ENCODE measurements at regions not wholly inside any gene's neighbourhood (a gene's known extent, or its start where the extent isn't known, plus 50 kb on each side); places are given as distances from the start of the nearest gene placed in this dataset.

GRCh38 chr6:140438346-140438735 lies 1063.9 kb upstream of the CITED2 start:
- H3K9me3 Mint-ChIP-seq: peaks cover 32% of the 10 kb centered on the region
- TF ChIP-seq EZH2 (IDR thresholded peaks at IDR 0.05) (no peak), EZH2phosphoT487 (IDR thresholded peaks at IDR 0.05) (no peak)
- TF ChIP-seq, protein P1, sequence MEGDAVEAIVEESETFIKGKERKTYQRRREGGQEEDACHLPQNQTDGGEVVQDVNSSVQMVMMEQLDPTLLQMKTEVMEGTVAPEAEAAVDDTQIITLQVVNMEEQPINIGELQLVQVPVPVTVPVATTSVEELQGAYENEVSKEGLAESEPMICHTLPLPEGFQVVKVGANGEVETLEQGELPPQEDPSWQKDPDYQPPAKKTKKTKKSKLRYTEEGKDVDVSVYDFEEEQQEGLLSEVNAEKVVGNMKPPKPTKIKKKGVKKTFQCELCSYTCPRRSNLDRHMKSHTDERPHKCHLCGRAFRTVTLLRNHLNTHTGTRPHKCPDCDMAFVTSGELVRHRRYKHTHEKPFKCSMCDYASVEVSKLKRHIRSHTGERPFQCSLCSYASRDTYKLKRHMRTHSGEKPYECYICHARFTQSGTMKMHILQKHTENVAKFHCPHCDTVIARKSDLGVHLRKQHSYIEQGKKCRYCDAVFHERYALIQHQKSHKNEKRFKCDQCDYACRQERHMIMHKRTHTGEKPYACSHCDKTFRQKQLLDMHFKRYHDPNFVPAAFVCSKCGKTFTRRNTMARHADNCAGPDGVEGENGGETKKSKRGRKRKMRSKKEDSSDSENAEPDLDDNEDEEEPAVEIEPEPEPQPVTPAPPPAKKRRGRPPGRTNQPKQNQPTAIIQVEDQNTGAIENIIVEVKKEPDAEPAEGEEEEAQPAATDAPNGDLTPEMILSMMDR (IDR thresholded peaks at IDR 0.05): no peak

DNA sequence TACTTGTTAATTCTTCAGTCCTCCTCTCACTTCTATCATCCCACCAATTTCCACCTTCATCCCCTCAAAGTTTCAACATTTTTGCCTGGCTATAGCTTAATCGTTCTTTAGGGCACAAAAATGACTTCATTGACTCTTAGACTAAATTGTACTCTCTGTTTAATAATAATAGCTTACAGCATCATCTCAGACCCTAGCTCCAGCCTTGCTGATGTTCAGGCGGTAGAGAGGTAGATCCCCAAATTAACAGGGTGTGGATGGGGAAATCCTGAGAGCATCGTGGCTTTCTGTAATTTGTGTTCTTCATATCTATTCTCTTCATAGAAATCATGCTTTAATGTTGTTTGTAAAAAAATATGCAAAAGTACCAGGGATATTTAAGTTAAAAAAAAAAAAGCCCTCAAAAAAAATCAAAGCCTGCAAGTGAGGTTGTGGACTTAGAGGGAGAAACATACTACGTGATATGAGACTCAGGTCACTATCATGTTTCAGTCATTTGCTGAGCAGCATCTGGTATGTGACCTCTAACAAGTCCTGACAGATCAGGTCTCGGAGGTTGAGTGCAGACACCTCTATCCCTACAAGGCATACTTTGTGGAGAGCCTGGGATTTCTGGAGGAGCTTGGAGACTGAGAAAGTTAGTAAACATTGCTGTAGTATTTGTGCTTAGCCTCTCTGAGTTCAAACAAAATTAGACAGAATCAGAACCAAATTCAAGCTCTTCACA lies 1063.3 kb upstream of the CITED2 start:
- Histone ChIP-seq H3K79me2 (ENCODE audit: low read depth) (no peaks in the 10 kb centered on the region), H4K20me1 (ENCODE audit: low read depth) (no peaks in the 10 kb centered on the region), H3K27me3 (no peaks in the 10 kb centered on the region), H3K27ac (no peak overlapping the region), H3K36me3 (peaks cover 3% of the 10 kb centered on the region), H2AFZ (replicated peaks) (peak overlapping the region; percentile 5), H3F3A (ENCODE audit: low read depth) (peaks cover 16% of the 10 kb centered on the region), H3K9ac (no peak overlapping the region), H3K4me3 (no peak overlapping the region), H3K9me3 (ENCODE audit: low read depth) (peaks cover 5% of the 10 kb centered on the region), H3K4me1 (peaks cover 31% of the 10 kb centered on the region), H3K4me2 (no peak overlapping the region)
- Mint-ChIP-seq H3K27me3 (ENCODE audit: insufficient read depth, low read depth) (no peaks in the 10 kb centered on the region), H3K4me1 (peaks cover 46% of the 10 kb centered on the region), H3K36me3 (peaks cover 21% of the 10 kb centered on the region), H3K9me3 (peaks cover 38% of the 10 kb centered on the region), H3K27ac (peak overlapping the region; percentile 80), H3K4me3 (peak overlapping the region; percentile 0)
- TF ChIP-seq EZH2 (IDR thresholded peaks at IDR 0.05): no peak
- no peak for TF ChIP-seq EZH2phosphoT487 (IDR thresholded peaks at IDR 0.05)
- TF ChIP-seq, protein P1 (IDR thresholded peaks at IDR 0.05): no peak
- no peak for DNase-seq (ENCODE audit: low spot score)

More at GRCh38 chr6:140438346-140438735, 1063.9 kb upstream of the CITED2 start:
- Mint-ChIP-seq H3K4me3 (no peak overlapping the region), H3K36me3 (peaks cover 16% of the 10 kb centered on the region), H3K27me3 (ENCODE audit: insufficient read depth, low read depth) (no peaks in the 10 kb centered on the region), H3K4me1 (peaks cover 46% of the 10 kb centered on the region), H3K27ac (peak overlapping the region; percentile 80)
- peaks cover 3% of the 10 kb centered on the region for H3K36me3 ChIP-seq
- no peaks in the 10 kb centered on the region for H3K27me3 ChIP-seq
- H3K4me1 ChIP-seq: peaks cover 31% of the 10 kb centered on the region
- H3K79me2 ChIP-seq (ENCODE audit: low read depth): no peaks in the 10 kb centered on the region
- H3K9ac ChIP-seq: no peak overlapping the region
- peaks cover 16% of the 10 kb centered on the region for H3F3A ChIP-seq (ENCODE audit: low read depth)
- no peaks in the 10 kb centered on the region for H3K9me3 ChIP-seq (ENCODE audit: low read depth)
- no peak overlapping the region for H3K4me2 ChIP-seq
- no peaks in the 10 kb centered on the region for H4K20me1 ChIP-seq (ENCODE audit: low read depth)
- H2AFZ ChIP-seq (replicated peaks): peak overlapping the region; percentile 5
- no peak overlapping the region for H3K27ac ChIP-seq
- H3K4me3 ChIP-seq: no peak overlapping the region
- DNase-seq (ENCODE audit: low spot score): no peak

DNA sequence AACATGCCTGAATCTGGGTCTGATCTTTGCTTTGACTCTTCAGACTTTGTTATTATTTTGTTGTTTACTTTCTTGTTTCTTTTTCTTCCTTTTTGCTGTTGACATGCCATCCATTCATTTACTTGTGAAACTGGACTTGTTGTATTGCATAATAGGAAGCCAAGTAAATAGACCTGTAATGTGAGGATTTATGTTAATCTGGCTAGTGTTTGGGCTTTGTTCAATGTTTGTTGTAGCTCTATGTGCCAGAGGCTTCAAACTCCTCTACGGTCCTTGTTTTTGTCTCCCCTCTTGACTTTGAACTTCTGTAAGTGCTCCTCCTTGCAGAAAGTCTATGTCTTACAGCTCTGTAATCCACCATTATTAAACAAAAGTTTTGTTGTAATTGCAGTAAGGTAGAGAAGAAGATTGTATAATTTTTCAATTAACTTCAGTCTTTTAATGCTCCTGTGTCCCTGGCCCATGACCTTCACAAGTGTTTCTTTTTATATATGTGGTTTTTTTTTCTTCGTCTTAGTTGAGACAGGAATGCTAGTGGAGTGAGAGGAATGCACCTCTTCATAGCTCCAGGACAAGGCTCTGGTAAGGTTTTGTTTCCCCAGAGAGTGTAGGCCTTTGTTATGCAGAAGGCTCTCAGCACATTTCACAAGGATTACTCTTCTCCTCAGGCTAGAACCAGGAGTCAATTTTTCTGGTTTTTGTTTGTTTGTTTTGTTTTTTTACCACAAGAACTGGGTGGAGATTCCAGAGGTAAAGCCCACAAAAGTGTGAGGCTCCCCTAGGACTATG lies 1061.8 kb upstream of the CITED2 start:
- peaks cover 3% of the 10 kb centered on the region for H3K36me3 ChIP-seq
- peak overlapping the region; percentile 87 for H3K27ac ChIP-seq
- peaks cover 16% of the 10 kb centered on the region for H3F3A ChIP-seq (ENCODE audit: low read depth)
- H4K20me1 ChIP-seq (ENCODE audit: low read depth): no peaks in the 10 kb centered on the region
- H3K9me3 ChIP-seq (ENCODE audit: low read depth): peaks cover 5% of the 10 kb centered on the region
- H3K4me1 ChIP-seq: peaks cover 27% of the 10 kb centered on the region
- H3K9ac ChIP-seq: no peak overlapping the region
- no peaks in the 10 kb centered on the region for H3K79me2 ChIP-seq (ENCODE audit: low read depth)
- peaks cover 39% of the 10 kb centered on the region for H3K4me1 Mint-ChIP-seq
- H3K27me3 Mint-ChIP-seq (ENCODE audit: insufficient read depth, low read depth): no peaks in the 10 kb centered on the region
- peak; percentile 69 for DNase-seq (ENCODE audit: low spot score)
- no peak overlapping the region for H2AFZ ChIP-seq (replicated peaks)
- TF ChIP-seq, protein P1 (IDR thresholded peaks at IDR 0.05): no peak
- TF ChIP-seq EZH2phosphoT487 (IDR thresholded peaks at IDR 0.05): no peak
- no peak for TF ChIP-seq EZH2 (IDR thresholded peaks at IDR 0.05)
- peaks cover 44% of the 10 kb centered on the region for H3K9me3 Mint-ChIP-seq
- peak overlapping the region; percentile 42 for H3K4me2 ChIP-seq
- H3K27me3 ChIP-seq: no peaks in the 10 kb centered on the region
- no peak overlapping the region for H3K4me3 Mint-ChIP-seq
- peak overlapping the region; percentile 48 for H3K27ac Mint-ChIP-seq
- H3K4me3 ChIP-seq: no peak overlapping the region
- H3K36me3 Mint-ChIP-seq: peaks cover 21% of the 10 kb centered on the region
